GM18511 (cell line): ENCODE measurements at regions not wholly inside any gene's neighbourhood (a gene's known extent, or its start where the extent isn't known, plus 50 kb on each side); places are given as distances from the start of the nearest gene placed in this dataset.
"Not testable (repeated sequence)": the region's sequence is repeated elsewhere in the genome, so short reads cannot be mapped to it uniquely, and the experiment has no call there.

Experiments used
- ATAC-seq: cut with Tn5 transposase; IDR thresholded peaks from one replicate; pipeline ENCODE4 v1.9.1; 2021; ENCODE audit warnings: mild to moderate bottlenecking, moderate library complexity; ENCODE audit not compliant: unreplicated experiment

GRCh38 chr9:100794738-100795269 lies 216.9 kb downstream of the CAVIN4 start:
- no peak for ATAC-seq

GRCh38 chr9:100803956-100804355 lies 224.6 kb upstream of the PLPPR1 start:
- no peak for ATAC-seq

DNA sequence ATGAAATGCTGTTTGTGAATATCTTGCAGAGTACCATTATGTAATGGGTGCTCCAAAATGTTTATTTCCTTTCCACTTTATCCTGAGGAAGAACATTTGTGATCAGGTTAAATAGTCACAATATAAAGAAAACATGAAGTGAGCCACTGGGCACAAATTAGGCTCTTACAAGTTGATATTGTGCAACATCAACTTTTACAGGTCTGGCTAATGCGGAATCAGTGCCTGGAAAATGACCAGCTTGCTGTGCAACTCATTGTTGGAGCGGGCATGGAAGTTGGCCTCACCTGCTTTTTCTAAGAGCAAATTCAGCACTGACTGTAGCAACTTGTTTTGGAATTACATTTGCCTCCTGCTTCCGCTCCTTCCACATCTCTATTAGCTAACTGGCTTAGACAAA lies 216.9 kb upstream of the PLPPR1 start:
- ATAC-seq: no peak

GRCh38 chr9:100813871-100814270 lies 214.7 kb upstream of the PLPPR1 start:
- ATAC-seq: no peak

GRCh38 chr9:100819980-100820379 lies 208.5 kb upstream of the PLPPR1 start:
- no peak for ATAC-seq

GRCh38 chr9:100833035-100833434 lies 195.5 kb upstream of the PLPPR1 start:
- ATAC-seq: not testable (repeated sequence)

- no peak for ATAC-seq
These were observed 189.7 kb upstream of the PLPPR1 start for GRCh38 chr9:100838857-100839256.

DNA sequence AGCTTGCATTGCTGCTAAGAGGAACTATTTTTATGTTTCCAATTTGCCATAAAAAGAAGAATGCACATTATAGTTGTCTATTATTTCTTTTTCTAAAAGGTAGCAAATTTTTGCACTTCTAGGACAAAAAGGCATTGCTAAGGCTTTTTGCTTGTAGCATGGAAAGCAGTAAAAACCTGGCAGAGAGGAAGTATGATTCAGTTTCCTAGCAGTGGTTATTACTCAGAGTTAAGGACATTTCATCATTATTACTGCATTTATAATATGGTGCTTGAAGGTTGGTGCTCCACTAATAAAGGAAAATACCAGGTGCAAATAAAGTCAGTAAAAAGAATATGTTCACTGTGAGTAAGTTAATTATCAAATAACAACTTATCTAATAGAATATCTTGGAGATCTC lies 179.8 kb upstream of the PLPPR1 start:
- no peak for ATAC-seq

DNA sequence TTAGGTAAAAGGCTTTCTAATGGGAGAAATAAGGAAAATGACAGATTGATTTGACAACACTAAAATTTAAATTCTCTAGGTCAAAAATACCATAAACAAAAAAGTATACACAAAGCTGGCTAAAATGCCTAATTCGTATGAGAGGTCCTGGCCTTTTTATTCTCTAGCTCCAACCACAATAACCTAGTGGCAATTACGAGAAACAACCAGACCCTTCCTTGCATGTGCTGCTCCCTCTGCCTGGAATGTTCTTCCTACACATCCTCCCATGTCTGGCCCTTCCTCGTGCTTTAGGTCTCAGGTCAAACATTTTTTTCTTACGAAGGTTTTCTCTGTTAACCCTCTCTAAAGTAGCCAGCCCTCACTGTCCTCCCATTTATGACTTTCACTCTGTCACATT lies 176.4 kb upstream of the PLPPR1 start:
- no peak for ATAC-seq

- no peak for ATAC-seq
These were observed 172.3 kb upstream of the PLPPR1 start for GRCh38 chr9:100856238-100856637.

GRCh38 chr9:100865111-100865510 lies 163.4 kb upstream of the PLPPR1 start:
- ATAC-seq: no peak

- ATAC-seq: no peak
These were observed 162.9 kb upstream of the PLPPR1 start for GRCh38 chr9:100865648-100866047.

DNA sequence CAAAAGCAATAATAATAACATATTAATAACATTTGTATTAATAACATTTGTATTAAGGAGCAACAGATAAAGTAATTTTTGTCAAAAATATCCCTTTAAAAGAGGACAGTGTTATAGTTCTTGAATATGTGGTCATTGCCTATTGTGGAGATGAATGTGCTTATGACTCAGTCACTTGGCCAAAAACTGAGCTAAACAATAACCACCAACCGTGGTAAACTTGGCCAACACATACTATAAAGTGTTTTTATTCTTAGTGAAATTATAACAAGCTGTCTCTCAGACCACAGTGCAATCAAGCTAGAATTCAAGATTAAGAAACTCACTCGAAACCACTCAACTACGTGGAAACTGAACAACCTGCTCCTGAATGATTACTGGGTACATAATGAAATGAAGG lies 159.2 kb upstream of the PLPPR1 start:
- ATAC-seq: no peak

- no peak for ATAC-seq
These were observed 148.6 kb upstream of the PLPPR1 start for GRCh38 chr9:100879884-100880283.

DNA sequence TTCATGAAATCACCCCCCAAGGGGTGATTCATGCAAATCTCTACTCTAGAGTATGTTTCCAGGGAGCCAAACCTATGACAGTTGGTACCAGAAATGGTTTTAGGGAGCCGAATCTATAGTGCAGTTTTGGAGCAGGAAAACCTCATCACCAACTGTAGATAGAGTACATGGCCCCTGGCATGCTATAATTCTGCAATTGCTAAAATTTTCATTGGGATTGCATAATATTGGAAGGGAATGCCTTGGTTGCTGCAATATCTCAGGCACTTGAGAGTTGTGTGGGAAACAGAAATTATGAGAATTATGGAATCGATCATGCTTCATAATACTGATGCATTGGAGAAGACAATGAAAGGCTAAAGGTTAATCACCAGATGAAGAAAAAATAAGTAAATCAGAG lies 148.2 kb upstream of the PLPPR1 start:
- no peak for ATAC-seq

GRCh38 chr9:100884518-100884917 lies 144.0 kb upstream of the PLPPR1 start:
- no peak for ATAC-seq

- no peak for ATAC-seq
These were observed 138.2 kb upstream of the PLPPR1 start for GRCh38 chr9:100890321-100890720.

DNA sequence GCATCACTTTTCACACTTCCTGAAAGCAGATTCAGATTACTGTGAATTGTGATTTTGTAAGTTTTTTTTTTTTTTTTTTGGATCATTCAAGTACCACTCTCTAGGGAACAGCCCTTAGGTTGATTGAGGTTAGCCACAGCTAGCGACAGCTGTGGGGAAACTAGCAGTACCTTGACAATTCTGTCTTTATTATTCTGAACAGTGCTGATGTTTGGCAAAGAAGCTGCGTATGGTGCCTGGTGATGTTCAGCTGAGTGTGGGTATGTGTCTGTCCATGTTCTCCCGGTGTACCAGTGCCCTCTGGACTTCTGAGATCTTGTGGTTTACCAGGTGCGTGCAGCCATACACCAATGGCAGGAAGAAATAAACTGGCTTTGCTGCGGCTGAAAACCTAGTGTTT lies 117.3 kb upstream of the PLPPR1 start:
- ATAC-seq: no peak

- ATAC-seq: no peak
These were observed 115.3 kb upstream of the PLPPR1 start for GRCh38 chr9:100913257-100913656.

- ATAC-seq: no peak
These were observed 114.3 kb upstream of the PLPPR1 start for GRCh38 chr9:100914266-100914665.

DNA sequence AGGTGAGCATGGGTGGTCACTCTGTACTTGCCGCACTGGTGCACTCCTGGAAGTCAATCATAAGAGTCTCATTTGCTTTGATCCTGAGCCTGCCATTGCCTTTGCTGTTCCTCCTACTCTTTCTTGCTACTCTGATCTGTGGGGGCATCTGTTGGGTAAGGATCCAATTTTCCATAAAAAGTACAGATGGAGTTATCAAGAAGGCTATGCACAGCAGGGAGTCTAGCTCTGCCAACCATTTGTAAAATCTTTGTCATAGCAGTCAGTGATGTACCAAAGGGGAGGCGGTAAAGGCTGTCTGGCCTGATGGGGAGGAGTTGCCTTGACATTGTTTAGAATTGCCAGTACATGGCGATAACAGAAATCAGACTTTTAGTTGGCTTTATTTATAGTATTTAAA lies 109.0 kb upstream of the PLPPR1 start:
- ATAC-seq: no peak

GRCh38 chr9:100926366-100926765 lies 102.2 kb upstream of the PLPPR1 start:
- ATAC-seq: no peak

GRCh38 chr9:100927763-100928162 lies 100.8 kb upstream of the PLPPR1 start:
- no peak for ATAC-seq

DNA sequence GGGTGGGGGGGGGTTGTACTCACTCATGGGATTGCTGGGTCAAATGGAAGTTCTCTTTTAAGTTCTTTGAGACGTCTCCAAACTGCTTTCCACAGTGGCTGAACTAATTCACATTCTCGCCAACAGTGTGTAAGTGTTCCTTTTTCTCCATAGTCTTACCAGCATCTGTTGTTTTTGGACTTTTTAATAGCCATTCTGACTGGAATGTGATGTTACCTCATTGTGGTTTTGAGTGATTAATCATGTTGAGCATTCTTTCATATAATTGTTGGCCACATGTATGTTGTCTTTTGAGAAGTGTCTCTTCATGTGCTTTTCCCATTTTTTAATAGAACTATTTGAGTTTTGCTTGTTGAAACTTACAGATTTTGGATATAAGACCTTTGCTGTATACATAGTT lies 94.9 kb upstream of the PLPPR1 start:
- no peak for ATAC-seq
